Activated CD4-positive, alpha-beta T cell treated with anti-CD3 and anti-CD28 coated beads, Interleukin-2, amount 10 ng/mL, durations not matched to agents 24 days and 14 days (primary cell): ENCODE measurements at regions not wholly inside any gene's neighbourhood (a gene's known extent, or its start where the extent isn't known, plus 50 kb on each side); places are given as distances from the start of the nearest gene placed in this dataset.

Source experiments
- DNase-seq: peaks from one replicate; pipeline ENCODE4 v3.0.0; 2022
- H3K27ac Mint-ChIP-seq: one replicate; pipeline ENCODE4 v1.8.0; 2022; ENCODE audit warnings: mild to moderate bottlenecking, mixed read lengths
- H3K27me3 Mint-ChIP-seq: one replicate; pipeline ENCODE4 v1.8.0; 2022; ENCODE audit warnings: mixed read lengths
- H3K36me3 Mint-ChIP-seq: one replicate; pipeline ENCODE4 v1.8.0; 2022; ENCODE audit warnings: low read depth, mild to moderate bottlenecking, mixed read lengths
- H3K4me1 Mint-ChIP-seq: one replicate; pipeline ENCODE4 v1.8.0; 2021; ENCODE audit warnings: mixed read lengths
- H3K4me3 Mint-ChIP-seq: one replicate; pipeline ENCODE4 v1.8.0; 2022; ENCODE audit warnings: mild to moderate bottlenecking, moderate library complexity, mixed read lengths
- H3K9me3 Mint-ChIP-seq: one replicate; pipeline ENCODE4 v1.8.0; 2021; ENCODE audit warnings: mixed read lengths
- intact Hi-C: fragments of 100-400 bp; cut with micrococcal nuclease; formaldehyde crosslinking; loops from one replicate; pipeline ENCODE4 v1.15.1; 2023

DNA sequence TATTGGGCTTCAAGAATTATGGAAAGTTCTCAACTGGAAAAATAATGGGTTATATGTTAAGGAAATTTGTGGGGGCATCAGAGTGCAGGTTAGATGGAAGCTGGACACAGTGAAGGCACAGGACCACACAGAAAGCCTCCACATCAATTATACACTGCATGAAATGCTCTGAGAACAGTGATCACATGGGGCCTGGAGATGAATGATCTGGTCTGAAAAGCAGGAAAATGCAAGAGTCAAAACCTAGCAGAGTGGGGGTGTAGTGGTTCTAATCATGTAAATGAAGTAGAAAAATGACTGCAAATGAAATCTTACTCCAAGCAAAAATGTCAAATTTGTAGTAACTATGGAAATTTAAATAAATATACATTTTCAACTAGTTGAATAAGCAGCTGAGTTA is 123.6 kb downstream of the TUSC7 start:
- DNase-seq = no peak
- intact Hi-C loops = no loop called here
- no peaks in the 10 kb centered on the region for H3K4me1 Mint-ChIP-seq
- no peaks in the 10 kb centered on the region for H3K9me3 Mint-ChIP-seq
- no peak overlapping the region for H3K4me3 Mint-ChIP-seq
- H3K36me3 Mint-ChIP-seq = no peaks in the 10 kb centered on the region
- no peaks in the 10 kb centered on the region for H3K27me3 Mint-ChIP-seq
- H3K27ac Mint-ChIP-seq = no peak overlapping the region

DNA sequence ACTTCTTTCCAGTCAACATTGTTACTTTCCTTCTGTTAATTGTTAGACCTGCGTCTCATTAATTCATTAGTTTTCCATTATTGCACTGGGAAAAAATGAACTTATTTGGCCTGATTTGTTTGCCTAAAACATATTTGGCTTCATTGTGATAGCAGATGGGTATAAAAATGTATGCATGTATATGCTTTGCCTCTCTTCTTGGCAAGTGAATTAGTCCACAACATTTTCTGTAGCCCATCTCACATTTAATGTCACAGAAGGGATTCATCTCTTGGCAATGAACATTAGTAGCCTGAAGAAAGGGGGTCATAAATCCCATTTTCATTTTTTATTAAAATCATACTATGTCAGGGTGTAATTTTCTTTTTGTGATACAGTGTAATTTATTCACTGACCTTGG is 125.2 kb downstream of the TUSC7 start:
- DNase-seq = no peak
- no peaks in the 10 kb centered on the region for H3K27me3 Mint-ChIP-seq
- H3K4me3 Mint-ChIP-seq = no peak overlapping the region
- no peak overlapping the region for H3K27ac Mint-ChIP-seq
- H3K9me3 Mint-ChIP-seq = no peaks in the 10 kb centered on the region
- H3K36me3 Mint-ChIP-seq = no peaks in the 10 kb centered on the region
- no peaks in the 10 kb centered on the region for H3K4me1 Mint-ChIP-seq
- intact Hi-C loops = no loop called here

DNA sequence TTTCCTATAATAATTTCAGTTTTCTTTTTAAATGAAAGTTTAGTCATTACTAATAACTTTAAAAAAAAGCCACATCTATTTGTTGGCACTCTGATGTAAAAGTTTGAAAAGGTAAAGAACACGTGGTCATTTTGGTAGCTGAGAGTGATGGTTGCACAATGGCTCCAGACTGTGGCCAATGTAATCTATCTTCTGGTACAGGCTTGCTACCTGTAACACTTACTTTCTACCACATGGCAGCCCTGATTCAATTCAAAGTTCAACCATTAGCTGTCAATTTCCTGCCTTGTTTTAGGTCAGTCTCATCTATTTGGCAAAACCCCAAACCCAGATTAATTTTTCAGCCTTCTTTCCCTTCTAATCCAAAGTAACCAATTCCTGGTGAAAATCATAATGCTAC is 126.1 kb downstream of the TUSC7 start:
- no peaks in the 10 kb centered on the region for H3K4me1 Mint-ChIP-seq
- no peaks in the 10 kb centered on the region for H3K27me3 Mint-ChIP-seq
- H3K4me3 Mint-ChIP-seq = no peak overlapping the region
- intact Hi-C loops = no loop called here
- no peaks in the 10 kb centered on the region for H3K36me3 Mint-ChIP-seq
- DNase-seq = no peak
- no peak overlapping the region for H3K27ac Mint-ChIP-seq
- H3K9me3 Mint-ChIP-seq = no peaks in the 10 kb centered on the region

DNA sequence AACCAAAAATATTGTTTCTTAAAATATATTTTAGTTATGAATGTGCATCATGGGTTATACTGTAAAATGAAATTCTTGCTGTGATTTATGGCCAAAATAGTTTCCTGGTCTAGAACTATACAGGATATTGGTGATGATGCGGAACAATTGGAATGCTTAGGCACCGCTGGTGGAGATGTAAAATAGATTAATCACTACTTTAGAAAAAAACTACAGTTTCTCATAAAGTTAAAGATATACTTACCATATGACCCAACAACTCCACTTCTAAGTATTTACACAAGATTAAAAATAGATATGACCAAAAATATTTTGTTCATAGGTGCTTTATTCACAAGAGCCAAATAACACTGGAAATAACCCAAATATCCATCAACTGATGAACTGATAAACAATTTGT is 126.7 kb downstream of the TUSC7 start:
- H3K27me3 Mint-ChIP-seq = no peaks in the 10 kb centered on the region
- H3K4me1 Mint-ChIP-seq = no peaks in the 10 kb centered on the region
- intact Hi-C loops = no loop called here

DNA sequence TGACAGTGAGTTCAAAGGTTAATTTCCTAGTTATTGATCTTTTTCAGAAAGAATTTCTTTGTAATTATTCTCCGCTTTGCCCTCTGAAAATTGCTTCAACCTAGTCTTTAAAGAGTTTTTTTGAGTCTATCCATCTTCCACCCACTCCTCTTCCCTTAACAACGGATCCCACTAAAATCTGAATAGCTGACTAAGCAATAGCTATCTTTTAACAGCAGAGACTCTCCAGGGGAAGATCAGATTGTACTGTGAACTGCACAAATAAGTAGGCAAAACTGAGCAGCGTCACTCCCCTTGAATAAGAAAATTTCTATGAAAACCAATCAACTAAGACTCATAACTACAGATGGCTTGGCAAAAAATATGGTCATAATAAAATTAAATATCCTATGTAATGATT is 127.9 kb downstream of the TUSC7 start:
- Mint-ChIP-seq H3K4me3 (no peak overlapping the region), H3K9me3 (no peaks in the 10 kb centered on the region), H3K27me3 (no peaks in the 10 kb centered on the region), H3K36me3 (no peaks in the 10 kb centered on the region), H3K27ac (no peak overlapping the region), H3K4me1 (no peaks in the 10 kb centered on the region)
- DNase-seq = no peak
- intact Hi-C loops = no loop called here

More for the DNA sequence above, 126.7 kb downstream of the TUSC7 start:
- Mint-ChIP-seq H3K4me3 (no peak overlapping the region), H3K27ac (no peak overlapping the region), H3K9me3 (no peaks in the 10 kb centered on the region), H3K36me3 (no peaks in the 10 kb centered on the region)
- DNase-seq = no peak

DNA sequence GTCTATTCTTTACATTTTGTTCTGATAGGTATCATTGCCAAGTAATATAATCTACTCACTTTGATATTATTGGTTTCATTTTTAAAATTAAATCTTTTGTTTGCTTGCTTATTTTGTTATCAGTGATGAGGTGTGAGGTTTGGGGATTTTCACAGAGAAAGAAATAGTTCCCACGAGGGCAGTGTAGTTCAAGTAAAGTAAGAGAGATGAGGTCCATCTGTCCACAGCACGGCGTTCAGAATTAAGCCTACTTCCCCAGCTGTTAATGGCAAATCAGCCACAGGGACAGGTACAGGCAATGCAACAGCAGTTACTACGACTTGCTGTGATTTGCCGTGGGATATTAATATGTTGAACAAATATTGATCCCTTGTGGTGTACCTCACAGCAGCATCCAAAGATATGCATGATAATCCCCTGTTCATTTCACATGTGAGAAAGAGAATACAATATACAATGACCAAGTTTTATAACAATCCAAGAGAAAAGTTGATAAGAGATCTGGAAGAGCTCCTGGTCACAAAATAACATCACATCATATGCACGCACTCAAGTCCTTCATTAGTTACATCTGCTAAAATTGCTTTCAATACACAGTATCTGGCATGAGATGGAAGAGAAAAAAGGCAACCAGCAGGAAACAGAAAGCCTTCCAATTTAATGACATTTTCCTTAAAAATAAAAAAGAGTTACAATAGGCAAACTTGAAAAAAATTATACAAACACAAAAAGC is 131.6 kb downstream of the TUSC7 start:
- Mint-ChIP-seq H3K9me3 (no peaks in the 10 kb centered on the region), H3K36me3 (no peaks in the 10 kb centered on the region), H3K4me1 (no peaks in the 10 kb centered on the region), H3K27ac (no peak overlapping the region), H3K27me3 (no peaks in the 10 kb centered on the region), H3K4me3 (no peak overlapping the region)
- intact Hi-C loops = no loop called here
- DNase-seq = no peak

DNA sequence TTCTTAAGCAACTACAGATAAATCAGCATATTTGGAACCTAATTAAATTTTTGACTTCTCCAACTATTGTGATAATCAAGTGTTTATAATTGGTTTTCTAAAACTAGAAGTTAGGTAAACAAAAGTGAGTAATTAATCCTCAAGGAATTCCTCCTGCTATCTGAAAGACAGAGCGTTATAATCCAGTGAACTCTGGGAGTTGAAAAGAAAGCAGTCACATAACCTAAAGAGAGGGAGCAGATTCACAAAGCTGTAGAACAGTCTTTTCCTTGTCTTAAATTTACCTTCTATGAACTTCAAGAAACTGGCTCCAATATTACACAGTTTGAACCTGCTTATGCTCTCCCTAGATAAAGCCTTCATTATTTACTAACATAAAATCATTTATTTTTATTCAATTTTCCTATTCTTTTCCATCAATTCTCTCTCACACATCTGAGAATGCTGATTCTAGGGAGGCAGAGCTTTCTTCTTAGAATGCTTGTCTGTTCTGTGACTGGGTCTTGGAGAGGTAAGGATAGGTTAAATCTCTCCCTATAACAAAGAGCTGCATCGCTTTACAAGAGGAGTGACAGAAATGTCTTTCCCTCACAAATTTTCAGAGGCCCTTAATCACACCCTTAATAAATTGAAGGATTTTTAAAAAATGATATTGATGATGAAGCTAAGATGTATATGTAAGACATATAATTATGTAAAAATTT is 132.8 kb downstream of the TUSC7 start:
- Mint-ChIP-seq H3K27ac (no peak overlapping the region), H3K36me3 (no peaks in the 10 kb centered on the region), H3K27me3 (no peaks in the 10 kb centered on the region), H3K4me1 (no peaks in the 10 kb centered on the region), H3K9me3 (no peaks in the 10 kb centered on the region), H3K4me3 (no peak overlapping the region)
- intact Hi-C loops = no loop called here
- DNase-seq = no peak

DNA sequence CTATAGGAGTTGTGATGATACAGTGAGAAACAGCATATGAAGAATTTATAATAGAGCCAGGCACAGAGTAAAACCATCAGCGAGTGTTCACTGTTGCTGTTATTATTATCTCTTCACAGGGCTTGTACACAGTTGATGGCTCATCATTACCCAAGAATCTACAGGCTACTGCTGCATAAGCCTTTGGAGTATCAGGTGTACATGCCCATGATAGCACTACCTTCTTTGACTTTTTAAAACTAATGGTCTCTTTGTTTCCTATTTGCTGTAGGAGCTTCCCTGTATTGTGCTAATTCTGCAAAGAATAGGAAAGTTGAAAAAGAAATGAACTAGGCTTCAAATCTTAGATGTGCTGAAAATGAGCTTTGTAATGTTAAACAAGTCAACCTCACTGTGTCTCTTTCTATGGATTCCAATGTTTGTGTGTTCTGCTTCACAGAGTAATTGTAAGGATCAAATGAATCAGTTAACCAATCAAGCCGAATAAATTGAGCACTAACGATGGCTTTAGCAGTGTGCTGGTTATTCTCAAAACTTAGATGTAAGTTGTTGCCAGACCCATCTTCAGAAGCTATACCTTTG is 138.8 kb downstream of the TUSC7 start:
- intact Hi-C loops = no loop called here
- no peaks in the 10 kb centered on the region for H3K36me3 Mint-ChIP-seq
- no peak for DNase-seq
- no peak overlapping the region for H3K4me3 Mint-ChIP-seq
- H3K27ac Mint-ChIP-seq = no peak overlapping the region
- H3K9me3 Mint-ChIP-seq = no peaks in the 10 kb centered on the region
- H3K27me3 Mint-ChIP-seq = no peaks in the 10 kb centered on the region
- no peaks in the 10 kb centered on the region for H3K4me1 Mint-ChIP-seq

DNA sequence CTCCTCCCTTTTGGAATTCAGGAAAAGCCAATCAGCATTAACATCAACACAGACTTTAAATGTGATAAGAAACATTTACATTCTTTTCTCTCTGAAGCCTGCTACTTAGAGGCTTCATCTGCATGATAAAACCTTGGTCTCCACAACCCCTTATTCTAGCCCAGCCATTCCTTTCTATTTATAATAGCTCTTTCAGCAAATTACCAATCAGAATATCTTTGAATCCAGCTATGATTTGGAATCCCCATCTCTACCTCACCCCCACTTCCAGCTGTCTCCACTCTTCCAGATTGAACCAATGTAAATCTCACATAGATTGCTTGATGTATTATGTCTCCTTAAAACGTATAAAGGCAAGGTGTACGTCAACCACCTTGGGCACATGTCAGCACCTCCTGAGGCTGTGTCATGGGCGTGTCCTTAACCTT is 139.7 kb downstream of the TUSC7 start:
- Mint-ChIP-seq H3K4me1 (no peaks in the 10 kb centered on the region), H3K27me3 (no peaks in the 10 kb centered on the region), H3K4me3 (no peak overlapping the region), H3K27ac (no peak overlapping the region), H3K9me3 (no peaks in the 10 kb centered on the region), H3K36me3 (no peaks in the 10 kb centered on the region)
- DNase-seq = no peak
- intact Hi-C loops = no loop called here

DNA sequence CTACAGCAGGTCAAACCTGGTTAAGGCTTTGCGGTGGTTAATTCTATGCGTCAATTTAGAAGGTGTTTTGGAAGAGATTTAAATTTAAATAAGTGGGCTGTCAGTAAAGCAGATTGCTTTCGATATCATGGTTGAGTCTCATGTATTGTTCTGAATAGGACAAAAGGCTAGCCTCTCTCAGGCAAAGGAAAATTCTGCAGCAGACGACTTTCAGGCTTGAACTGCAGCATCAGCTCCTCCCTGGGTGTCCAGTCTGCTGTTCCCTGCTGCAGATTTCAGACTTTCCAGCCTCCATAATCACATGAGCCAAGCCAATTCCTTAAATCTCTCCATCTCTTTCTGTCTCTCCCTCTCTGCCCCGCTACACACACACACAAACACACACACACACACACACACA is 143.2 kb downstream of the TUSC7 start:
- H3K27me3 Mint-ChIP-seq = no peaks in the 10 kb centered on the region
- H3K36me3 Mint-ChIP-seq = no peaks in the 10 kb centered on the region
- DNase-seq = no peak
- H3K9me3 Mint-ChIP-seq = no peaks in the 10 kb centered on the region
- intact Hi-C loops = no loop called here
- H3K4me3 Mint-ChIP-seq = no peak overlapping the region
- no peak overlapping the region for H3K27ac Mint-ChIP-seq
- no peaks in the 10 kb centered on the region for H3K4me1 Mint-ChIP-seq

DNA sequence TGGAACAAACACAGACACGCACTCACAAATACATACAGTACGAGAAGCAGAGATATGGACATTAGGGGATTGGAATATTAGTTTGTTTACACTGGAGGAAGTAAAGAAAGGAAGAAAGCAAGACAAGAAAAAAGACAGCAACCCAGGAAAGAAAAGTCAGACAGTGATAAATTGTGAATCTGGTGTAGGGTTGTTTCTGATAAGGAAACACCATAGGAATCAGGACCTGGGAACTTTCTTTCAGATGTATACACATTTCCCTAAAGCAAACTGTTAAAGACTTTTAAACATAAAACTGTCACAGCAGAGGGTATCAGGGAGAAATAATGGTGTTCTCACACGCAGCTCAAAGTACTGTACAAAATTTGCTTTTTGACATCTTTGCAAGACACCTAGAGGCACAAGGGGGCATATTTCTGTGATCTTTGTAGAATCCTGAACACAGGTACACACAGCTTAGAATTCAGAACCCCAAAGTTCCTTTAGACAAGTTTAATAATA is 153.7 kb downstream of the TUSC7 start:
- Mint-ChIP-seq H3K4me3 (no peak overlapping the region), H3K4me1 (no peaks in the 10 kb centered on the region), H3K27ac (no peak overlapping the region), H3K36me3 (no peaks in the 10 kb centered on the region), H3K27me3 (no peaks in the 10 kb centered on the region), H3K9me3 (no peaks in the 10 kb centered on the region)
- intact Hi-C loops = no loop called here
- DNase-seq = no peak

DNA sequence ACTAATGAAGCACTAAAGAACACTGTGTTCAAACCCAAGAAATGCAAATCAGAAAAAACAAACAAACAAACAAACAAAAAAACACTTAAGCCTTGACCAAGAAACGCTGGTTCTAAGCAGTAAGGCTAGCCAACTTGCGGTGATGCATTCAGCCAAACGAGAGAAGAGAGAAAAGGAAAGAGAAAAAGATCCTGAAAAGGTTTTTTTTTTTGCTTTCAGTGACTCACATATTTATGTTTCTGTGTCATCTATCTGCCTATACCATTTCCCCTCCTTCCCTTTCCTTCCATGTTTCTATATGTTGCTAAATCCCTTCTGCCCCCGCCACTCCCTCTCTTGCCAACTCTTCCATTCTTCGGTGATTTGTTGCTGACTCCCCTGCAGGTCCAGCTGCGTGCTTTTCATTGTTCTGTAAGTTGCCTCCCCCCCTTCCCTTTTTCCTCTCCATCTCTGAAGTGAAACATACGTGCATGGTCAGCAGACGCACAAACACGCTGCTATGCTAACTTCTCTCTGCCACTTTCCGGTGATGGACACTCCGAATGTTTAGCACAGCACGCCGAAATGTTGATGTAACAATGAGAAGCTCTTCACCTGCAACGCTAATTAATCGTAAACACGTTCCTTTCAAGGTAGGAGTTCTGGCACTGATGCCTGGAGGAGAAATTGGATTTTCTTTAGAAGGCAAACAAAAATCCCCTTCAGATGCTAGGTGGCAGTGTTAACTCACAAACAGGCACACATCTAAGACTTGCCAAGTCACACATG is 154.4 kb downstream of the TUSC7 start:
- Mint-ChIP-seq H3K36me3 (no peaks in the 10 kb centered on the region), H3K9me3 (no peaks in the 10 kb centered on the region)
- intact Hi-C loops = no loop called here

DNA sequence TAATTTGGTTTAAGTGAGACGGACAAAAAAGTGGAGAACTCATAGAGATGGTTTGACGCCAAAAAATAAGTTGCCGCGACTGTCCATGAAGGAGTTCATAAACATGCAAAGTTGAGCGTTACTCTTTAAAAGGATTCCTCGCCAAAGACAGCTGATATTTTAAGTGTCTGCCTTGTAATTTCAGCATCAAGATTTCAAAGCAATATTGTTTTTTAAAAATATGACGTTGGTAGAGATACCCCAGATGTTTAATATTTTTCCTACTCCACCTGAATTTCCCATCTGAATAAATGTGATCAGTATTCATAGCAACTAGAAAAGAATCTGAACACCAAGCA is 155.0 kb downstream of the TUSC7 start:
- no peaks in the 10 kb centered on the region for H3K9me3 Mint-ChIP-seq
- H3K36me3 Mint-ChIP-seq = no peaks in the 10 kb centered on the region
- H3K27ac Mint-ChIP-seq = no peak overlapping the region
- H3K4me1 Mint-ChIP-seq = no peaks in the 10 kb centered on the region
- no peak for DNase-seq
- intact Hi-C loops = no loop called here
- no peak overlapping the region for H3K4me3 Mint-ChIP-seq
- H3K27me3 Mint-ChIP-seq = no peaks in the 10 kb centered on the region

More for the DNA sequence above, 154.4 kb downstream of the TUSC7 start:
- DNase-seq = no peak
- Mint-ChIP-seq H3K27me3 (no peaks in the 10 kb centered on the region), H3K27ac (no peak overlapping the region), H3K4me1 (no peaks in the 10 kb centered on the region), H3K4me3 (no peak overlapping the region)

DNA sequence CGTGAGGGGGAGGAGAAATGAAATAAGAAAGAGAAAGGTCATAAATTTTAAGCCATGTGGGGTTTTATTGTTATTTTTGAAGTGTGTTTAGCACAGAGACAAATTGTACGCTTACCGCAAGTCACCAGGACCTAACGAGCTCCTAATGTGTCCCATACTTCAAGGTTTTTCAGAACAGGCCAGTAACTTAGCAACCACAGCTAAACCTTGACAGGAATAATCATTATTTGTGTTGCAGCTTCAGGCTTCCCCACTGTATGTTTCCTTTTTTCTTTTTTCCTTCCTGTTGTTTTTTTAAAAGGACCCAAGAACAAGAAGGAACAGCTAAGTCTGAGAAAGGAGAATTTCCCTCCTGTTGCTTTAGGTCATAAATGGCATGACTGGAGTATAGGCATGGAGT is 160.8 kb downstream of the TUSC7 start:
- H3K27me3 Mint-ChIP-seq = no peaks in the 10 kb centered on the region
- H3K4me3 Mint-ChIP-seq = no peak overlapping the region
- H3K27ac Mint-ChIP-seq = no peak overlapping the region
- intact Hi-C loops = no loop called here
- DNase-seq = no peak
- H3K4me1 Mint-ChIP-seq = no peaks in the 10 kb centered on the region
- H3K36me3 Mint-ChIP-seq = no peaks in the 10 kb centered on the region
- no peaks in the 10 kb centered on the region for H3K9me3 Mint-ChIP-seq
